B cell (primary cell): ENCODE measurements at regions not wholly inside any gene's neighbourhood (a gene's known extent, or its start where the extent isn't known, plus 50 kb on each side); places are given as distances from the start of the nearest gene placed in this dataset.

Source experiments
- ATAC-seq: fragments of 200-7000 bp; cut with Tn5 transposase; one replicate; pipeline ENCODE4 v1.10.0; 2021; ENCODE audit warnings: low read depth, mild to moderate bottlenecking, moderate number of reproducible peaks, moderate library complexity
- CTCF ChIA-PET: fragments of 350-600 bp; sonication (Branson Sonifier 250); formaldehyde crosslinking; loops from one replicate; lab custom pipeline; 2021; ENCODE audit warnings: antibody characterized with exemption, inconsistent platforms; lab: Charles Lee
- POLR2A ChIA-PET: fragments of 350-600 bp; sonication (Branson Sonifier 250); formaldehyde crosslinking; loops from one replicate; lab custom pipeline; 2021; ENCODE audit warnings: antibody characterized with exemption; lab: Charles Lee
- DNase-seq: peaks from one replicate; pipeline ENCODE4 v3.0.0; 2013
- H2AFZ ChIP-seq: 2 replicates; pipeline ENCODE4 v1.6.1; 2012; ENCODE audit warnings: mild to moderate bottlenecking, low read depth, low read length; ENCODE audit not compliant: insufficient read depth, poor library complexity, severe bottlenecking
- H3K27ac ChIP-seq, 2 donors: 1 replicate in 1 of 2; 2 replicates in 1 of 2; pipeline ENCODE4 v1.5.1; 2012 to 2013; ENCODE audit warnings: low read length in 2 of 2, mild to moderate bottlenecking in 2 of 2, moderate library complexity in 1 of 2
- H3K27me3 ChIP-seq, 4 experiments: fragments of 200-600 bp in 1 of 4; sonication (generic) in 1 of 4; replicated peaks in 1 of 4; 1 replicate in 2 of 4; 2 replicates in 2 of 4; pipeline versions ENCODE4 v1.6.1 to v1.7.0; 2013 to 2016; ENCODE audit warnings: low read length in 3 of 4, mild to moderate bottlenecking in 2 of 4, mixed read lengths in 1 of 4, moderate library complexity in 1 of 4; ENCODE audit not compliant: insufficient read depth in 4 of 4, control insufficient read depth in 3 of 4; ENCODE audit errors: control extremely low read depth in 1 of 4
- H3K36me3 ChIP-seq, 2 experiments: replicated peaks in 1 of 2; 1 replicate in 1 of 2; 2 replicates in 1 of 2; pipeline versions ENCODE4 v1.6.1 to v1.7.1; 2013; ENCODE audit warnings: low read length in 1 of 2; ENCODE audit not compliant: insufficient read depth in 2 of 2, control insufficient read depth in 1 of 2; ENCODE audit errors: control extremely low read depth in 1 of 2, extremely low read depth in 1 of 2
- H3K4me1 ChIP-seq, 2 donors: fragments of 200-600 bp in 1 of 2; sonication (generic) in 1 of 2; 1 replicate in 1 of 2; 2 replicates in 1 of 2; pipeline versions ENCODE4 v1.5.1 to v1.6.1; 2013 to 2017; ENCODE audit warnings: low read length in 2 of 2; ENCODE audit not compliant: control insufficient read depth in 2 of 2, insufficient read depth in 2 of 2
- H3K4me2 ChIP-seq: replicated peaks from 2 replicates; pipeline ENCODE3; 2012; ENCODE audit warnings: mild to moderate bottlenecking, low read depth, low read length; ENCODE audit not compliant: poor library complexity, severe bottlenecking
- H3K4me3 ChIP-seq, 5 experiments: fragments of 200-600 bp in 1 of 5; sonication (generic) in 1 of 5; 1 replicate in 3 of 5; 2 replicates in 2 of 5; pipeline versions ENCODE4 v1.5.1 to v1.7.0; 2011 to 2016; ENCODE audit warnings: low read length in 4 of 5, mild to moderate bottlenecking in 4 of 5, low read depth in 2 of 5, control low read depth in 1 of 5, moderate library complexity in 1 of 5; ENCODE audit not compliant: insufficient read depth in 1 of 5; ENCODE audit errors: control extremely low read depth in 1 of 5, extremely low read depth in 1 of 5
- H3K79me2 ChIP-seq: fragments of 200-600 bp; sonication (generic); one replicate; pipeline ENCODE4 v1.6.0; 2016; ENCODE audit warnings: low read length; ENCODE audit not compliant: control insufficient read depth, insufficient read depth
- H3K9ac ChIP-seq: fragments of 200-600 bp; sonication (generic); 2 replicates; pipeline ENCODE4 v1.6.1; 2017; ENCODE audit warnings: mild to moderate bottlenecking, low read length, moderate library complexity
- H3K9me3 ChIP-seq, 3 donors: one replicate each; pipeline versions ENCODE4 v1.6.1 to v1.7.1; 2013; ENCODE audit warnings: low read length in 2 of 3; ENCODE audit not compliant: control insufficient read depth in 2 of 3, insufficient read depth in 1 of 3; ENCODE audit errors: control extremely low read depth in 1 of 3
- H4K20me1 ChIP-seq: 2 replicates; pipeline ENCODE4 v1.6.0; 2012; ENCODE audit warnings: mild to moderate bottlenecking, low read length; ENCODE audit not compliant: insufficient read depth, control insufficient read depth, poor library complexity, severe bottlenecking
- H3K27ac Mint-ChIP-seq: one replicate; pipeline ENCODE4 v1.8.0; 2021; ENCODE audit warnings: mixed read lengths
- H3K27me3 Mint-ChIP-seq: one replicate; pipeline ENCODE4 v1.8.0; 2021; ENCODE audit warnings: mixed read lengths
- H3K4me1 Mint-ChIP-seq: one replicate; pipeline ENCODE4 v1.8.0; 2021; ENCODE audit warnings: mixed read lengths
- H3K4me3 Mint-ChIP-seq: one replicate; pipeline ENCODE4 v1.8.0; 2021; ENCODE audit warnings: mixed read lengths
- H3K9me3 Mint-ChIP-seq: one replicate; pipeline ENCODE4 v1.8.0; 2022; ENCODE audit warnings: mixed read lengths; ENCODE audit not compliant: insufficient read depth
- CTCF ChIP-seq: fragments of 200-600 bp; IDR thresholded peaks from one replicate; pipeline ENCODE4 v1.8.0; 2022; ENCODE audit warnings: antibody characterized with exemption, mild to moderate bottlenecking
- EZH2 ChIP-seq: IDR thresholded peaks from 2 replicates; pipeline ENCODE4 v1.6.1; 2012; ENCODE audit warnings: borderline replicate concordance, low read depth, mild to moderate bottlenecking, moderate library complexity, low read length; ENCODE audit not compliant: insufficient read depth, poor library complexity, severe bottlenecking
- WGBS: methylation state at CpG from one replicate; pipeline ENCODE4 v1.1.5; 2013; ENCODE audit warnings: missing lambda C conversion rate; ENCODE audit not compliant: insufficient coverage; 5-methylcytosine and 5-hydroxymethylcytosine counted together
- intact Hi-C: fragments of 100-400 bp; cut with micrococcal nuclease; formaldehyde crosslinking; loops from one replicate; pipeline ENCODE4 v1.10.0; 2022

GRCh38 chr3:28856796-28857195, 424.1 kb upstream of the RBMS3 start:
- POLR2A ChIA-PET = no interaction called here
- Mint-ChIP-seq H3K4me3 (no peak overlapping the region), H3K4me1 (no peaks in the 10 kb centered on the region), H3K9me3 (no peaks in the 10 kb centered on the region), H3K27me3 (no peaks in the 10 kb centered on the region), H3K27ac (no peak overlapping the region)
- no peaks in the 10 kb centered on the region for H3K4me1 ChIP-seq
- ATAC-seq (no peak), DNase-seq (no peak)
- no peaks in the 10 kb centered on the region for H3K27me3 ChIP-seq
- H3K9me3 ChIP-seq = no peaks in the 10 kb centered on the region
- H2AFZ ChIP-seq = no peak overlapping the region
- H3K36me3 ChIP-seq = no peaks in the 10 kb centered on the region
- intact Hi-C loops = no loop called here
- H3K9ac ChIP-seq = no peak overlapping the region
- H3K4me2 ChIP-seq = no peak overlapping the region
- WGBS = no CpG with 5 or more reads among the region's 3 CpGs
- no peaks in the 10 kb centered on the region for H4K20me1 ChIP-seq
- no peaks in the 10 kb centered on the region for H3K79me2 ChIP-seq
- no peak overlapping the region for H3K27ac ChIP-seq
- CTCF ChIA-PET = no interaction called here
- no peak overlapping the region for H3K4me3 ChIP-seq
- no peak for TF ChIP-seq CTCF
- TF ChIP-seq EZH2 = no peak

- no peaks in the 10 kb centered on the region for H4K20me1 ChIP-seq
- H3K27ac Mint-ChIP-seq = no peak overlapping the region
- no peaks in the 10 kb centered on the region for H3K4me1 ChIP-seq
- H3K36me3 ChIP-seq = no peaks in the 10 kb centered on the region
- CTCF ChIA-PET = no interaction called here
- intact Hi-C loops = no loop called here
- no peak overlapping the region for H3K4me3 ChIP-seq
- no peaks in the 10 kb centered on the region for H3K9me3 ChIP-seq
- no peak for TF ChIP-seq CTCF
- no peak for TF ChIP-seq EZH2
- DNase-seq = no peak
- ATAC-seq = no peak
- H3K4me2 ChIP-seq = no peak overlapping the region
- no peak overlapping the region for H3K4me3 Mint-ChIP-seq
- H3K79me2 ChIP-seq = no peaks in the 10 kb centered on the region
- H3K9ac ChIP-seq = no peak overlapping the region
- no peak overlapping the region for H2AFZ ChIP-seq
- H3K27me3 Mint-ChIP-seq = no peaks in the 10 kb centered on the region
- no peak overlapping the region for H3K27ac ChIP-seq
- no peaks in the 10 kb centered on the region for H3K27me3 ChIP-seq
- no peaks in the 10 kb centered on the region for H3K9me3 Mint-ChIP-seq
- no peaks in the 10 kb centered on the region for H3K4me1 Mint-ChIP-seq
- POLR2A ChIA-PET = no interaction called here
Measured at GRCh38 chr3:28859897-28860296, 421.0 kb upstream of the RBMS3 start.
